Thyroid gland (tissue), 4 donors: ENCODE measurements at regions not wholly inside any gene's neighbourhood (a gene's known extent, or its start where the extent isn't known, plus 50 kb on each side); places are given as distances from the start of the nearest gene placed in this dataset.

Experiments
- DNase-seq, 2 donors: peaks; one replicate each; pipeline ENCODE4 v3.0.0-alpha.2; 2019
- H3K27ac ChIP-seq, 3 donors: fragments of 200-600 bp; sonication (generic); 1 replicate in 2 of 3; 2 replicates in 1 of 3; pipeline ENCODE4 v1.5.1; 2016 to 2019; ENCODE audit warnings: mild to moderate bottlenecking in 1 of 3, moderate library complexity in 1 of 3
- H3K27me3 ChIP-seq: fragments of 200-600 bp; sonication (generic); one replicate; pipeline ENCODE4 v1.5.1; 2019
- H3K36me3 ChIP-seq, 2 donors: fragments of 200-600 bp; sonication (generic); one replicate each; pipeline ENCODE4 v1.5.1; 2016 to 2019
- H3K4me1 ChIP-seq, 2 donors: fragments of 200-600 bp; sonication (generic); one replicate each; pipeline ENCODE4 v1.5.1; 2017 to 2019
- H3K4me3 ChIP-seq, 3 donors: fragments of 200-600 bp; sonication (generic); replicated peaks in 1 of 3; 1 replicate in 2 of 3; 2 replicates in 1 of 3; pipeline ENCODE4 v1.5.1; 2016; ENCODE audit warnings: mild to moderate bottlenecking in 1 of 3
- H3K9me3 ChIP-seq: fragments of 200-600 bp; sonication (generic); one replicate; pipeline ENCODE4 v1.5.1; 2017
- CTCF ChIP-seq, 6 experiments: fragments of 200-600 bp in 3 of 6; fragments of 450-650 bp in 3 of 6; sonication (generic) in 3 of 6; IDR thresholded peaks; one replicate each; pipeline ENCODE4 v1.5.1; 2016 to 2019; ENCODE audit warnings: antibody characterized with exemption in 6 of 6, mild to moderate bottlenecking in 2 of 6, inconsistent platforms in 1 of 6, moderate library complexity in 1 of 6
- POLR2A ChIP-seq, 2 donors: fragments of 450-650 bp; IDR thresholded peaks; one replicate each; pipeline ENCODE4 v1.6.1; 2017; ENCODE audit warnings: antibody characterized with exemption in 2 of 2, mild to moderate bottlenecking in 2 of 2, moderate library complexity in 1 of 2
- WGBS, 2 donors: methylation state at CpG; one replicate each; pipeline ENCODE4 v1.1.5; 2017; 5-methylcytosine and 5-hydroxymethylcytosine counted together
- intact Hi-C: fragments of 100-400 bp; cut with DNase I; formaldehyde crosslinking; loops from one replicate; pipeline ENCODE4 v1.15.1; 2023

- H3K9me3 ChIP-seq: peaks cover under 1% of the 10 kb centered on the region
- no peaks in the 10 kb centered on the region for H3K36me3 ChIP-seq
- intact Hi-C loops: no loop called here
- no peak for DNase-seq
- H3K27me3 ChIP-seq: no peaks in the 10 kb centered on the region
- no peak for TF ChIP-seq CTCF (IDR thresholded peaks at IDR 0.05)
- TF ChIP-seq POLR2A (IDR thresholded peaks at IDR 0.05): no peak
- H3K27ac ChIP-seq: no peak overlapping the region
- H3K4me1 ChIP-seq: no peaks in the 10 kb centered on the region
- H3K4me3 ChIP-seq: no peak overlapping the region
Observed at GRCh38 chr6:141682391-141682790, 450.3 kb upstream of the GJE1 start.

GRCh38 chr6:141677598-141678211 lies 455.0 kb upstream of the GJE1 start:
- Histone ChIP-seq H3K4me3 (no peak overlapping the region), H3K4me1 (no peaks in the 10 kb centered on the region), H3K27ac (no peak overlapping the region), H3K27me3 (no peaks in the 10 kb centered on the region), H3K9me3 (no peaks in the 10 kb centered on the region), H3K36me3 (no peaks in the 10 kb centered on the region)
- WGBS, 2 donors: 42 to 48% methylated on average over 4 of the region's 4 CpGs
- no peak for DNase-seq
- TF ChIP-seq CTCF (IDR thresholded peaks at IDR 0.05) (peak in 2 of 6 experiments; percentile 12 to 43), POLR2A (IDR thresholded peaks at IDR 0.05) (no peak)
- intact Hi-C loops: no loop called here

GRCh38 chr6:141675957-141676356 lies 456.8 kb upstream of the GJE1 start:
- Histone ChIP-seq H3K36me3 (no peaks in the 10 kb centered on the region), H3K4me3 (no peak overlapping the region), H3K27ac (no peak overlapping the region), H3K4me1 (no peaks in the 10 kb centered on the region), H3K9me3 (no peaks in the 10 kb centered on the region), H3K27me3 (no peaks in the 10 kb centered on the region)
- intact Hi-C loops: no loop called here
- no peak for TF ChIP-seq POLR2A (IDR thresholded peaks at IDR 0.05)
- TF ChIP-seq CTCF (IDR thresholded peaks at IDR 0.05): no peak
- 43 to 60% methylated on average over 1 of the region's 1 CpG for WGBS, 2 donors
- no peak for DNase-seq

GRCh38 chr6:141669141-141669540 lies 463.6 kb upstream of the GJE1 start:
- 79 to 95% methylated on average over 7 of the region's 7 CpGs for WGBS, 2 donors
- no peak for TF ChIP-seq POLR2A (IDR thresholded peaks at IDR 0.05)
- TF ChIP-seq CTCF (IDR thresholded peaks at IDR 0.05): no peak
- Histone ChIP-seq H3K9me3 (no peaks in the 10 kb centered on the region), H3K4me1 (no peaks in the 10 kb centered on the region), H3K27ac (no peak overlapping the region), H3K27me3 (no peaks in the 10 kb centered on the region), H3K4me3 (no peak overlapping the region), H3K36me3 (no peaks in the 10 kb centered on the region)
- intact Hi-C loops: no loop called here
- DNase-seq: no peak

DNA sequence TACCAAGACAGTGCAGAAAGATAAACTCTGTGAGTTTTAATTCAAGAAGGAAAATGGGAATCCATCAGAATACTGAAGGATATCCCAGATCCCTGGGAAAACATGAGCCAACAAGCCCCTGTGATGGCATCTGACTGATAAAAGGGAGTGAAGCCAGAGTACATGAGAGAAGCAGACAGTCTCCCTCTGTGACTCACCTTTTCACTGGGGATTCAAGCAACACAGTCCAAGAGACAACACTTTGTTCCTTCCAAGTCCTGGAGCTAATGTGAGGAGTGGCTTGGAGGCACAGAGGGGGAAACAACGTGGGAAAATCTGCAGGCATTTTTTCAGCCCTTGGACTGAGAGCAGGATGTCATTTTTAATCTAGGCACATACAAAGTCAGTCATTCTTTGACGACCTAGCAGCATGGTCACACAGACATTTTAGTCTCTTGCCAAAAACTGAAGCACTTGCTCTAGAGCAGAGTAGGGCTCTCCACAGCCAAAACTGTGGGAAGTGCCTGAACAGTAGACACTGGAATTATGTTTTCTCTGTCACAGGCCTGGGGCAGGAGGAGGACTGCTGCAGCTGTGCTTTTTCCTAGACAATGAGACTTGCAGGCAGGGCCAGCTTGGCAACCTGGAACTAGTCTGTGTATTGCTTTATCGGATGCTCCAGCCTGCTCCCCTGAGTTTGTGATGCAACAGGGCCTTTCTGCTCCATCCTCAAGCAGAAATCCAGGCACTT lies 465.0 kb upstream of the GJE1 start:
- WGBS, 2 donors: 28 to 43% methylated on average over 3 of the region's 3 CpGs
- TF ChIP-seq CTCF (IDR thresholded peaks at IDR 0.05) (no peak), POLR2A (IDR thresholded peaks at IDR 0.05) (no peak)
- no peak for DNase-seq
- no peaks in the 10 kb centered on the region for H3K9me3 ChIP-seq
- H3K27me3 ChIP-seq: no peaks in the 10 kb centered on the region
- intact Hi-C loops: no loop called here
- no peaks in the 10 kb centered on the region for H3K36me3 ChIP-seq
- H3K4me1 ChIP-seq: no peaks in the 10 kb centered on the region
- no peak overlapping the region for H3K27ac ChIP-seq
- H3K4me3 ChIP-seq: no peak overlapping the region
